DND-41 (cell line): ENCODE measurements at regions not wholly inside any gene's neighbourhood (a gene's known extent, or its start where the extent isn't known, plus 50 kb on each side); places are given as distances from the start of the nearest gene placed in this dataset.

Experiments
- ATAC-seq: fragments of 200-7000 bp; cut with Tn5 transposase; 3 replicates; pipeline ENCODE4 v1.9.1; 2021; ENCODE audit warnings: low read depth; ENCODE audit not compliant: insufficient read depth
- DNase-seq: peaks from one replicate; pipeline ENCODE4 v3.0.0-alpha.2; 2020
- H2AFZ ChIP-seq: 2 replicates; pipeline ENCODE4 v1.6.0; 2012; ENCODE audit warnings: low read depth, low read length
- H3K27ac ChIP-seq: 2 replicates; pipeline ENCODE4 v1.5.1; 2012; ENCODE audit warnings: low read length, inconsistent platforms
- H3K27me3 ChIP-seq: fragments of 200-600 bp; sonication (generic); 2 replicates; pipeline ENCODE4 v1.6.0; 2012; ENCODE audit warnings: low read length, mild to moderate bottlenecking, inconsistent platforms; ENCODE audit not compliant: insufficient read depth, poor library complexity
- H3K36me3 ChIP-seq: 2 replicates; pipeline ENCODE4 v1.5.1; 2012; ENCODE audit warnings: low read length, inconsistent platforms; ENCODE audit not compliant: insufficient read depth
- H3K4me1 ChIP-seq: 2 replicates; pipeline ENCODE4 v1.5.1; 2012; ENCODE audit warnings: mild to moderate bottlenecking, low read length; ENCODE audit not compliant: insufficient read depth
- H3K4me2 ChIP-seq: 2 replicates; pipeline ENCODE4 v1.6.0; 2012; ENCODE audit warnings: mild to moderate bottlenecking, moderate library complexity, low read length, inconsistent platforms; ENCODE audit not compliant: insufficient read depth
- H3K4me3 ChIP-seq, 2 experiments: fragments of 200-600 bp in 1 of 2; shearing (Covaris generic) in 1 of 2; 2 replicates each; pipeline ENCODE4 v1.5.1; 2012 to 2016; ENCODE audit warnings: inconsistent platforms in 2 of 2, low read length in 2 of 2, mild to moderate bottlenecking in 2 of 2, low read depth in 1 of 2, moderate library complexity in 1 of 2
- H3K79me2 ChIP-seq: 2 replicates; pipeline ENCODE4 v1.6.0; 2012; ENCODE audit warnings: low read length, inconsistent platforms; ENCODE audit not compliant: insufficient read depth
- H3K9ac ChIP-seq: 2 replicates; pipeline ENCODE4 v1.6.0; 2012; ENCODE audit warnings: low read depth, mild to moderate bottlenecking, inconsistent platforms, low read length, moderate library complexity
- H3K9me3 ChIP-seq: 2 replicates; pipeline ENCODE4 v1.5.1; 2012; ENCODE audit warnings: low read length, moderate library complexity, mild to moderate bottlenecking, inconsistent platforms; ENCODE audit not compliant: insufficient read depth, severe bottlenecking
- H4K20me1 ChIP-seq: 2 replicates; pipeline ENCODE4 v1.6.0; 2012; ENCODE audit warnings: low read length; ENCODE audit not compliant: insufficient read depth
- CTCF ChIP-seq: IDR thresholded peaks from 2 replicates; pipeline ENCODE4 v1.5.1; 2012; ENCODE audit warnings: borderline replicate concordance, low read length, moderate library complexity, mild to moderate bottlenecking; ENCODE audit not compliant: poor library complexity, severe bottlenecking; ENCODE audit errors: extremely low read depth
- EZH2 ChIP-seq: IDR thresholded peaks from 3 replicates; pipeline ENCODE4 v1.6.1; 2012; ENCODE audit warnings: borderline replicate concordance, low read depth, mild to moderate bottlenecking, moderate library complexity, low read length, inconsistent platforms; ENCODE audit not compliant: severe bottlenecking

GRCh38 chr10:120972259-120972658 is 121.1 kb downstream of the WDR11 start:
- no peak for TF ChIP-seq CTCF
- no peak for TF ChIP-seq EZH2
- no peaks in the 10 kb centered on the region for H3K27me3 ChIP-seq
- H3K9ac ChIP-seq: no peak overlapping the region
- no peak overlapping the region for H3K4me3 ChIP-seq
- H3K36me3 ChIP-seq: no peaks in the 10 kb centered on the region
- DNase-seq (no peak), ATAC-seq (no peak)
- H3K9me3 ChIP-seq: no peaks in the 10 kb centered on the region
- H3K4me2 ChIP-seq: no peak overlapping the region
- no peak overlapping the region for H2AFZ ChIP-seq
- H3K79me2 ChIP-seq: no peaks in the 10 kb centered on the region
- H3K4me1 ChIP-seq: no peaks in the 10 kb centered on the region
- no peaks in the 10 kb centered on the region for H4K20me1 ChIP-seq
- no peak overlapping the region for H3K27ac ChIP-seq

GRCh38 chr10:120975072-120975867 is 124.1 kb downstream of the WDR11 start:
- no peaks in the 10 kb centered on the region for H3K27me3 ChIP-seq
- H3K4me3 ChIP-seq: no peak overlapping the region
- no peak overlapping the region for H3K9ac ChIP-seq
- no peak overlapping the region for H3K27ac ChIP-seq
- no peaks in the 10 kb centered on the region for H4K20me1 ChIP-seq
- no peaks in the 10 kb centered on the region for H3K9me3 ChIP-seq
- no peak overlapping the region for H3K4me2 ChIP-seq
- H3K4me1 ChIP-seq: no peaks in the 10 kb centered on the region
- no peak for ATAC-seq
- H3K36me3 ChIP-seq: no peaks in the 10 kb centered on the region
- H3K79me2 ChIP-seq: no peaks in the 10 kb centered on the region
- TF ChIP-seq CTCF (no peak), EZH2 (no peak)
- DNase-seq: no peak
- no peak overlapping the region for H2AFZ ChIP-seq

- Histone ChIP-seq H3K36me3 (no peaks in the 10 kb centered on the region), H3K27me3 (no peaks in the 10 kb centered on the region), H2AFZ (no peak overlapping the region), H4K20me1 (no peaks in the 10 kb centered on the region), H3K4me1 (no peaks in the 10 kb centered on the region), H3K4me3 (no peak overlapping the region), H3K4me2 (no peak overlapping the region), H3K9me3 (no peaks in the 10 kb centered on the region), H3K79me2 (no peaks in the 10 kb centered on the region), H3K9ac (no peak overlapping the region), H3K27ac (no peak overlapping the region)
- TF ChIP-seq CTCF (no peak), EZH2 (no peak)
- no peak for ATAC-seq
- DNase-seq: no peak
These were observed 124.7 kb downstream of the WDR11 start for GRCh38 chr10:120975868-120976225.

GRCh38 chr10:120977897-120978296 is 126.7 kb downstream of the WDR11 start:
- H3K27me3 ChIP-seq: no peaks in the 10 kb centered on the region
- no peak overlapping the region for H3K4me3 ChIP-seq
- H3K9me3 ChIP-seq: no peaks in the 10 kb centered on the region
- ATAC-seq: no peak
- no peaks in the 10 kb centered on the region for H3K36me3 ChIP-seq
- no peaks in the 10 kb centered on the region for H3K79me2 ChIP-seq
- H3K9ac ChIP-seq: no peak overlapping the region
- no peaks in the 10 kb centered on the region for H4K20me1 ChIP-seq
- H3K4me1 ChIP-seq: no peaks in the 10 kb centered on the region
- no peak overlapping the region for H3K4me2 ChIP-seq
- TF ChIP-seq EZH2 (no peak), CTCF (no peak)
- no peak overlapping the region for H2AFZ ChIP-seq
- H3K27ac ChIP-seq: no peak overlapping the region
- no peak for DNase-seq
